ENCODE measurements at regions not wholly inside any gene's neighbourhood (a gene's known extent, or its start where the extent isn't known, plus 50 kb on each side); places are given as distances from the start of the nearest gene placed in this dataset.

DNA sequence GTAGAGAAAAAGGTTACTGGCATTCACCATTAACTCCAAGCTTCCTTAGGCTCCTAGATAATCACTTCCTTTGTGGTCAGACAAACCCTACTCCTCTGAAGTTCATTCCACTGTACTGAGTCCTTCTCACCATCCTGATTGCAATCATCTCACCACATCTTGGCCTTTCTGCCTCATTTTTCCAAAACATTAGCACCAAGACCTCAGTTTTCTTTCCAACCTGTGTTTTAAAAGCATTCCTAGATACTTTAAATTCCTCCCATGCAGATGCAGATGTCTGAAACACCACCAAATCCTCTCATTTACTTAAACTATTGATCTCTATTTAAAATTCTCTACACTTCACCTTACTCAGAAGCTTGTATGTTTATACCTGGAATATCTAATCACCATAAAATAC is 961.3 kb upstream of the CTNND2 start:
- H3K4me2 ChIP-seq: 0 out of 2 replicates have a peak overlapping the region, but pooled peaks have one; percentile 2

More for the DNA sequence above, 961.3 kb upstream of the CTNND2 start:
- Histone ChIP-seq H3F3A (replicated peaks; ENCODE audit: low read depth) (no peaks in the 10 kb centered on the region), H3K9me2 (ENCODE audit: insufficient read depth) (no peaks in the 10 kb centered on the region), H3K36me3 (ENCODE audit: insufficient read depth) (no peaks in the 10 kb centered on the region), H3K79me2 (replicated peaks; ENCODE audit: insufficient read depth) (no peaks in the 10 kb centered on the region), H3K4me3 (no peak overlapping the region), H3K27me3 (ENCODE audit: insufficient read depth) (no peaks in the 10 kb centered on the region), H4K20me1 (replicated peaks; ENCODE audit: insufficient read depth) (no peaks in the 10 kb centered on the region), H2AFZ (no peak overlapping the region), H3K4me1 (ENCODE audit: insufficient read depth) (peaks cover 11% of the 10 kb centered on the region), H3K27ac (ENCODE audit: low read depth) (peak overlapping the region; percentile 74)
- DNase-seq (ENCODE audit: low spot score) (peak; percentile 55), ATAC-seq (peak; percentile 46; the same call in 2 of the 3 replicates)
- Mint-ChIP-seq H3K4me3 (no peak overlapping the region), H3K27ac (peak overlapping the region; percentile 86), H3K27me3 (ENCODE audit: insufficient read depth, low read depth, poor library complexity) (no peaks in the 10 kb centered on the region), H3K4me1 (peaks cover 14% of the 10 kb centered on the region), H3K9me3 (no peaks in the 10 kb centered on the region), H3K36me3 (ENCODE audit: low read depth) (no peaks in the 10 kb centered on the region)
- TF ChIP-seq ZNF462 (CRISPR knock-in tag; IDR thresholded peaks at IDR 0.05) (peak; percentile 94), ZNF331 (CRISPR knock-in tag; IDR thresholded peaks at IDR 0.05; ENCODE audit: low read depth) (no peak)

Measured in GM23338 (cell line).